GM21360 (cell line): ENCODE measurements at regions not wholly inside any gene's neighbourhood (a gene's known extent, or its start where the extent isn't known, plus 50 kb on each side); places are given as distances from the start of the nearest gene placed in this dataset.

Source experiments
- ATAC-seq: cut with Tn5 transposase; IDR thresholded peaks from one replicate; pipeline ENCODE4 v1.9.1; 2021; ENCODE audit warnings: mild to moderate bottlenecking, moderate library complexity; ENCODE audit not compliant: unreplicated experiment

DNA sequence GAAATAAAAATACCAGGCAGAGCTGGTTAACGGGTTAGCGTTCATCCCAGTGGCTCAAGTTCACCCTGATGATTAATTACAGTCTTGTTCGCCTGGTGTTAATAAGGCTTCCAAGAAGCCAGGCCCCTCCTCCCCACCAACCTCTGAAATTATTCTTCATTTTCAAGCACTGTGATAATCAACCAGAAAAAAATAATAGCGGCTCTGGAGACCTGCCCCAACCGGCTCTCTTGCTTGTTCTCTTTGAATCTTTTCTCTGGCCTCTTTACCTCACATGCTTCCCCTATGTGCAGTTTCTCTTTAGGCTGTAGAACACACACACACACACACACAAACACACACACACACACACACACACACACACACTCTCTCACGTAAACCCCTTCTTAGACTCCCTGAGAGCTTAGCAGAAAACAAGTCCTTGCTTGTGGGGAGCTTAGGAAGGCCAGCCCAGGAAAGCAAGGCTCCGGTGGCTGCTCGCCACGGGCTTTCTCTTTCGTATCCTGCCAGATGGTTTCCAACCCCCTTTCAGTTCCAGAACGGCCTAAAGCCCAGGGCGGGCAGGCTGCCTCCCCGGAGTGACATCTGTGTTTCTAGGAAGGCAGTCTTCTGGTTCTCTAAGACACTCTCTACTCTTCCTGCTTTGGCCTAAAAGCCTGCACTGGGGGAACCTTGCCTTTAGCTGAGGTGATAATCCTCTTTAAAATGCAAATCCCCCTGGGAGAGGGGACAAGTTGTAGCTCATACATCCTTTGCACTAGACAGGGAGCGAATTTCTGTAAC, 106.4 kb upstream of the SESN3 start:
- ATAC-seq, result peak; percentile 79

DNA sequence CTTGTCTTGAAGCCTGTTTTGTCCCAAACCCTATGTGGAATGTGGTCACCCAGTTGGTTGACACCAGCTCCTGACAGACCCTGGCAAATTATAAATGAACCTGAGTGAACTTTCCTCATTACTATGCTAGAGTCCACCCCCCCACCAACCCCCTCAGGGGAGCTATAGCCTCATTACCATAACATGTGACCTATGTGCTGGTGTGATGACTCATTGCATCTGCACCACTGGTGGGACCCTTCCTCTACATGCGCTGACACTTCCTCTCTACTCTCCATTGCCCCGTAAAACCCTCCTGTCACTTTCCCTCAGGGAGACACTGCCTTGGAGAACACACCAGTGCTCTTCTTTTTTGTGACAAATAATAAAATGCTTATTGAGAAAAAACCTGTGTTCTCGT, 105.0 kb upstream of the SESN3 start:
- no peak for ATAC-seq

DNA sequence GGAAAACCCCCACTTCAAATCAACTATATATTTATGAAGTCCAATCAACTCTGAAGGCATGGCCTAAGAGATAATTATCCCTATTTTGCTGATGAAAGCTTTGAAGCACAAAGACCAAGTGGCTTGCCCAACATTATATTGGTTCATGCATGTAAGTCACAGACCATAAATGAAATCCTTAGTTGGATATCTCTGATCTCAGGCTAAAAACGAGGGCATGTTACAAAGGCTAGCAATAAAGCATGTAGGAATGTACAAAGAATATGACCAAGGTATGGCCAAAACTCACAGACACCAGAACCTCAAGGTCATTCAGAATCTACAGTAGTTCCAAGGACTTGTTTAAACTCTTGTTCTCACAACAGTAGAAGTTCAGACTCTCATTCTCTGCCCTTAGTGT, 100.2 kb upstream of the SESN3 start:
- ATAC-seq, result no peak

DNA sequence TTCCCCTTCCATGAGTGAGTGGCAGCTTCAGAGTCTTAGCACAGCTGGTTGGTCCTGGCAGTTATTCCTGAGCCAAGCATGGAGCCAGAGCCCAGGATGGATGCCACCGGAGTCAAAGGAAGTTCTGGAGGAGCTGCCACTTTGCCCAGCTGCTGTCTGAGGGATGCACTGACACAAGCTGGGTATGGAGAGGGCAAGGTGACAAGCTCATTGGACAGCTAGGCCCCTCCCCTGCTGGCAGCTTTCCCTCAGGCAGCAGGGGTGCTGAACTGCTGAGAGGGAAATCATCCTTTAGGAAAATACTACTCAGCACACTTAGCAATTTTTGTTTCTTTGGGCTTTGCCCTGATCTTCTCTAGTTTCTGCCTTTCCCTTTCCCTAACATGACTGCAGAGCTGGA, 99.3 kb upstream of the SESN3 start:
- no peak for ATAC-seq

DNA sequence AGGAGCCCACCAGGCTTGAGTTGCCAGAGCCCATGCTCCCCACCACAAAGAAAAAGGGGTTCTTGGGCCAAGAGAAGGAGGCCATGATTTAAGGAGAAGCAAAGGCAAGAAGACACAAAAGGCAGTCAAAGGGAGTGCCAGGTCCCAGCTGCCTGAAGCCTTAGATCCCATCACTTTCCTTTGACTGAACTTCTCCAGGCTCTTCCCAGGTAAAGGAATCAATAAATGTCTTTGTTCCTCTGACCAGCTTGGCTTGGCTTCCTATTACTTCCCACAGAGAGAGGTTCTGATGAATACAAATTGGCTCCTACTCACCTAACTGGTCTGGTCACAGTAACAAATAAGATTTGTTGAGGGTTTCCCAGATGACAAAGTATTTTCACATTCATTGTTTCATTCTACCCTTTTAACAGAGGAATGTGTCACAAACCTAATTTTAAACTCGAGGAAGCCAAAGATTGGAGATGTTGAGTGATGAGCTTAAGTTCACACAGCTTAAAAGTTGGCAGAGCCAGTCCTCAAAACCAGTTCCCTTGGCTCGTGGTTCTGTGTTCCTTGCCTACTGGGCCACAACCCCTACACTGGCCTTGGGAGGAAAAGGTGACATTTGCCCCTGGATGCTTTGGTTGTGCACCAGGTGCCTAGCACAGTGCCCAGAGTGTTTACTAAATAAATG, 96.4 kb upstream of the SESN3 start:
- ATAC-seq, result no peak

DNA sequence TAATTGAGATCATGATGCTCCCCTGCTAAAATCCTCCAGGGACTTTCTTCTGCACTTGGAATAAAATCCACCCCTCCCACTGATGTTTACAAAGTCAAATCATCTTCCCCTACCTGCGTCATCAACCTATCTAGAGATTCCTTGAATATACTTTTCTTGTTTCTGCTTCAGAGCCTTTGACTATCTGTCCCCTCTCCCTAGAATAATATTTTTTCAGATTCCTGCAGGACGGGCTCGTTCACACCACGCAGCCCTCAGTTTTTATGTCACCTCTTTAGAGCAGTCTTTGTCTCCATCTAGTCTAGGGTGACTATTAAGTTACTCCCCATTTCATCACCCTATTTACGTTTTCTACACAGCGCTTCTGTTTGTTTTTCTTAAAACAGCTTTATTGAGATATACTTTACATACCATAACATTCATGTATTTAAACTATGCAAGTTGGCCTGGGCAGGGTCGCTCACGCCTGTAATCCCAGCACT, 94.8 kb upstream of the SESN3 start:
- no peak for ATAC-seq

DNA sequence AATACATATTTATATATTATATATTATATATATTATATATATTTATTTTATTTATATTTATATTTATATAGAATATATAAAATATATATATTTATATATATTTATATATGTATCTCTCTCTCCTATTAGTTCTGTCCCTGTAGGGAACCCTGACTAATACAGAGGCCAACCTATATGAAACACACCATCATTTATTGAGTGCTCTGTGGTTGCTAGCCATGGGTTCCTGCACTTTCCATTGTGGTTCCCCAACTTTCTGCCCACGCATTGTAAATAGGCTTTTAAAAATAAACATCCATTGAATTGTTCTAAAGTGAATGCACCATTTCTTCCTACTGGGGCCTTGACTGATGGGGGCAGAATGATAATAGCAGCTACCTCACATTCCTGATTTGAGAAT, 93.8 kb upstream of the SESN3 start:
- no peak for ATAC-seq

- ATAC-seq, result no peak
These were observed 91.5 kb upstream of the SESN3 start for GRCh38 chr11:95322539-95322938.

DNA sequence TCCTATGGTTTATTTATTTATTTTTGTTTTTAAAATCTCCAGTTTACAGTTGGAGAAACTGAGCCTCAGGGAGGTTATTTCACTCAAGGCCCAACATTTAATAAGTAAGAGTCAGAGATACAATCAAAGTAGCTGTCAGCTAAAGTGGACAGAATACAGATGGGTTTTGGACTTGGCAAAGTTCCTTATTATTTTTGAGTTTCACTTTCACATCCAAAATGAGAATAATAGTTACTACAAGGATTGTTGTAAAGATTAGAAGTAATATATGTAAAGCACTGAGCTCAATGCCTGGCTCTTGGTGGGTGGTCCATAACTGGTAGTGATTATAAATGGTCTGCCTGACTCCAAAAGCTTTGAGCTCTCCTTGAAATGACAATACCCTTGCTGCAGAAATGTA, 87.5 kb upstream of the SESN3 start:
- no peak for ATAC-seq

DNA sequence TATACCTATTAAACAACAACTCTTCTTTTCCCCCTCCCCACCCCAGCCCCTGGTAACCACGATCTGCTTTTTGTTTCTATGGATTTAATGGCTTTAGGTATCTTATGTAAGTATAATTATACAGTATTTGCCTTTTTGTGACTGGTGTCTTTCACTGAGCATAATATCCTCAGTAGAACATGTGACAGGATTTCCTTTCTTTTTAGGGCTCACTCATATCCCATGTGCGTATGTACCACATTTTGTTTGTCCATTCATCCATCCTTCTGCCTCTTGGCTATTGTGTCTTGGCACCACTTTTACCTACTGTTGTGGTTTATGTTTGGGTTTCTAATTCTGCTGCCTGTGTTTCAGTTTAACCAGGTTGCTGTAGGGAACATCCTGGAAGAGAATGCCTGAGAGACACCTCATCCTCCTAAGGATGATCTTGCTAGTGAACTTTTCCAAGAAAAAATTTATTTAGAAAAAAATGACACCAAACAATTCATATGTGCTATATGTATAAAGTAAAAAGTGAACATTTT, 77.6 kb upstream of the SESN3 start:
- ATAC-seq, result no peak

- ATAC-seq, result no peak
These were observed 76.3 kb upstream of the SESN3 start for GRCh38 chr11:95307286-95307685.

DNA sequence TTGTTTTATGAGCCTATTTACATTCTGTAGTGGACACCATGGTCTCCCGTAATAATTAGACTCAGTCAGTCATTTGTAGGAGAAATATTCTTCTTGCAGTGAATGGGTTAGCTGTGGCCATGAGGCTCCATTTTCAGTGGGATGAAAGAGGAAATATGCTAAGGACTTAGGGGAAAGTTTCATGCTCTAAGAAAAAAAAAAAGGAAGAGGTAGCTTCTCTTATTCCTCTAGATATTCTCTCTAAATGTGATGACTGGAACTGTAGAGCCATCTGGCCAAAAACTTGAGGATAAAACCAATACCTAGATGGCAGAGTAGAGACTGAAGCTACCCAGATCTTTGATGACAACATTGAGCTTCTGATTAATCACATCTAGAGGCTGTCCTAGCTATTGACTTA, 75.8 kb upstream of the SESN3 start:
- no peak for ATAC-seq

DNA sequence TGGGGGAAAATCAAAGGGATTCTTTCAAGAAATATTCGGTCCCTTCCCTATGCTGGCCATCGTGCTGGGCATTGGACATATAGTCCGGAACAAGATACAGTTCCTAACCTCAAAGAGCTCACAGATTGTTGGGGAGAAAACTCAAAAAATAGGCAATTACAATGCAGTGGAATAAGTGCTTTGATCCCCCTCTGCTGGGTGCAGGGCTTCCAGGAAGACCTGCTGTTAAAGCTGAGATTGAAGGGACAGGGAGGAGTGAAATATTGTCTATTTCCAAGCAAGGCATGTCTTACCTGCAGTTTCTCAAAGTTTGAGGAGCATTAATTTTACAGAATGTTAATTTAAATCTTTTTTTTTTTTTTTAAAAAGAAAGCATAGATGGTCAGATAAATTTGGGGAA, 75.1 kb upstream of the SESN3 start:
- no peak for ATAC-seq

GRCh38 chr11:95305705-95306104, 74.7 kb upstream of the SESN3 start:
- no peak for ATAC-seq

- no peak for ATAC-seq
These were observed 73.8 kb upstream of the SESN3 start for GRCh38 chr11:95304777-95305176.

GRCh38 chr11:95302211-95302610, 71.2 kb upstream of the SESN3 start:
- ATAC-seq, result no peak

DNA sequence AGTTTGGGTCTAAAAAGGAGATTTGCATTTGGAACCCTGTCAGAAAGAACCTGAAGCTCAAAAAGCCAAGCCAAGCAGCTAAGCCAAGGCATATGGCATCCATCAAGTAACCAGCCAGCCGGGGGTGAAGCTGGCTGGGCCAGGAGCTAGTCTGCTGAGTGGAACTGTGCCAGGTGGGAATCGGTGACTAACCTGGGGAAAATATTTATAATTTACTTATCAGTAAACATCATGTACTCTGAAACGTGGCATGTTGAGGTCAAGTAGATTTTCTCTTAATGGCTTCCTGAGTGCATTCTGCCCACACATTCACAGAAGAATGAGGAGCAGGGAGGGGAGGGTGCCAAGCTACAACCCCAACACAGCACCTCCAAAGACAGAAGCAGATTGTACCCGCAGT, 70.5 kb upstream of the SESN3 start:
- ATAC-seq, result no peak

- ATAC-seq, result no peak
These were observed 68.2 kb upstream of the SESN3 start for GRCh38 chr11:95299078-95299679.

DNA sequence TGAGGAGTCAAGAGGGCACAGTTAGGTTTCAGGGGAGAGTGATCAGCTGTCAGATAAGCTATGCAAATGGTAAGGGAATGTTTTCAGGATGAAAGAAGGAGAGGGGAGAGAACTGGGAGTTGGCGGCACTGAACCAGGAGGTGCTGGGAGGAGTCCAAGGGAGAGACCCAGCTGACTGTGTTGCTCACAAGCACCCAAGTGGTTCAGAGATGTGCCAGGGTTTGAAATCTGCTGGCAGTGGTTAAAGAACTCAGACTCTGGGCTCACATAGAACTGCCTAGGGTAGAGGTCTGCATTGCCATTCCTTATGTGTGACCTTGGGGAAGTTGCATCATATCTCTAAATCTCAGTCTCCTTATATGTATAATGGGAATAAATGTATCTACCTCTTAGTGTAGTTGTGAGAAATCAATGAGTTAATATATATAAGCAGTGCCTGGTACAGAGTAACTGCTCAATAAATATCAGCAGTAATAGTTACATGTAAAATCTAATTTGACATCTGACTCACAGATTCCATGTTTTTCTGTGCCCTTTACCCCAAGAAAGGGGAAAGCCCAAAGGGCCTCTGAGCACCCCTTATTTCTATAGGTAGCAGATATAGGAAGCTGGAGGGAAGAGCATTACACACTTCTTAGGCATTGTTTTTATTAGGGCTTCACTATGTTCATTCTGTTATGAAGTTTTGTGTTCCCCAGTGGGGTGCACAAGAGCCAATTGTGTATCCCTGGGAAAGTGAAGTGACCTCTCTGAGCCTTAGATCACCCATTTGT, 66.9 kb upstream of the SESN3 start:
- no peak for ATAC-seq

GRCh38 chr11:95296621-95297025, 65.6 kb upstream of the SESN3 start:
- ATAC-seq, result peak; percentile 96

- ATAC-seq, result peak; percentile 8
These were observed 65.2 kb upstream of the SESN3 start for GRCh38 chr11:95296165-95296564.
